ENCODE measurements at regions not wholly inside any gene's neighbourhood (a gene's known extent, or its start where the extent isn't known, plus 50 kb on each side); places are given as distances from the start of the nearest gene placed in this dataset.

DNA sequence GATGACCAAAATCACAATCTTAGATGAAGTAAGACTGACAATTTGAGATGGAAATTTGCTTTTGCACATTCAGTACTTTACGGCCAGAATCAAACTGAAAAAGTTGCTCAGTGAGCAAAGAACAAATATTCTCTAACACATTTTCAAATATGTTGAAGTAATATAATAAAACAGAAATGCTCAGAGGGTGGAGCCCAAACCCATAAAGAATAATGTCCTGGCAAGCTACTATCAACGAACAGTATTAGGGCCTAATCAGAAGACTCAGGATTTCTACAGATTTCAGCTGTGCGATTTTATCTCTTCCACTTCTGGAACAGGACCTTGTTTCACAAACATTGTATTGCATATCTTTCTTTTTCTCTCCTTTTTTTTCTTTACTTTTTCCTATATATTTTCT is 505.0 kb downstream of the TECRL start:
- no peak for DNase-seq (ENCODE audit: low read depth)
- TF ChIP-seq CTCF (IDR thresholded peaks at IDR 0.05; ENCODE audit: control insufficient read depth, extremely low read depth, insufficient read depth): no peak

GRCh38 chr4:63901304-63901703 is 507.9 kb downstream of the TECRL start:
- TF ChIP-seq CTCF (IDR thresholded peaks at IDR 0.05; ENCODE audit: control insufficient read depth, extremely low read depth, insufficient read depth): no peak
- no peak for DNase-seq (ENCODE audit: low read depth)

More for the DNA sequence above, 505.0 kb downstream of the TECRL start:
- H3K4me3 ChIP-seq (ENCODE audit: low read depth, low read length): no peak overlapping the region

GRCh38 chr4:63898961-63899360 is 510.3 kb downstream of the TECRL start:
- H3K4me3 ChIP-seq (ENCODE audit: low read depth, low read length): no peak overlapping the region
- DNase-seq (ENCODE audit: low read depth): no peak
- no peak for TF ChIP-seq CTCF (IDR thresholded peaks at IDR 0.05; ENCODE audit: control insufficient read depth, extremely low read depth, insufficient read depth)

More at GRCh38 chr4:63901304-63901703, 507.9 kb downstream of the TECRL start:
- H3K4me3 ChIP-seq (ENCODE audit: low read depth, low read length): no peak overlapping the region

- TF ChIP-seq CTCF (IDR thresholded peaks at IDR 0.05; ENCODE audit: control insufficient read depth, extremely low read depth, insufficient read depth): no peak
- no peak overlapping the region for H3K4me3 ChIP-seq (ENCODE audit: low read depth, low read length)
- DNase-seq (ENCODE audit: low read depth): no peak
Measured at GRCh38 chr4:63894161-63894560, 515.1 kb downstream of the TECRL start.

DNA sequence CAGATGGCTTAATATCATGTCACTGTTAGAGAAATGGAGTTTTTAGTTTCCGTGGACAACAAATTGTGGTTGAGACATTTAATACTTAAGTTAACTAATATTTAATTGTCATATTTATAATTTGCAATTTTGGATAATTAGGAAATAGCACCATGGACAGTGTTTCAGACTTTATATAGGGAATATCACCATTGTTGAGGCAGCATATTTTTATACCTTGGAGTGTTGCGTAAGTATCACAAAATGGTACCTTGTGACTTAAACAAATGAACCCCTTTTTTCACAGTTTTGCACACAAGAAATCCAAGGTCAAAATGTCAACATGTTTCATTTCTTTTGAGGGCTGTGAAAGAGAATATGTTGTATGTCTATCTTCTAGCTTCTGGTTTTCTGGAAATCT is 539.9 kb downstream of the TECRL start:
- DNase-seq (ENCODE audit: low read depth): no peak
- no peak for TF ChIP-seq CTCF (IDR thresholded peaks at IDR 0.05; ENCODE audit: control insufficient read depth, extremely low read depth, insufficient read depth)
- no peak overlapping the region for H3K4me3 ChIP-seq (ENCODE audit: low read depth, low read length)

DNA sequence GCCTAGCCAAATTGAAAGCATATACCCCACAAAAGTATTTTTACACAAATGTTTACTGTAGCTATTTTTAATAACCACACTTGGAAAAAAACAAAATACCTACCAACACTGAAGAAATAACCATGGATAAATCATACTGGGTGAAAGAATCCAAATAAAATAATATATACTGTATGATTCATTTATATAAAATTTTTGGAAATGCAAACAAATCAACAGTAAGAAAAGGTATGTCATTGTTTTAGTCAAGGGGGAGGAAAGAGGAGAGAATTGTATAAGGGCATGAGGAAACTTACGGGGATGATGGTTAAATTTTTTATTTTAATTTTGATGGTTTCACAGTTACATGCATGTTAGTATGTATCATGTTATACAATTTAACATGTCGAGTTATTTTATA is 557.8 kb downstream of the TECRL start:
- no peak for DNase-seq (ENCODE audit: low read depth)
- no peak overlapping the region for H3K4me3 ChIP-seq (ENCODE audit: low read depth, low read length)
- TF ChIP-seq CTCF (IDR thresholded peaks at IDR 0.05; ENCODE audit: control insufficient read depth, extremely low read depth, insufficient read depth): no peak

DNA sequence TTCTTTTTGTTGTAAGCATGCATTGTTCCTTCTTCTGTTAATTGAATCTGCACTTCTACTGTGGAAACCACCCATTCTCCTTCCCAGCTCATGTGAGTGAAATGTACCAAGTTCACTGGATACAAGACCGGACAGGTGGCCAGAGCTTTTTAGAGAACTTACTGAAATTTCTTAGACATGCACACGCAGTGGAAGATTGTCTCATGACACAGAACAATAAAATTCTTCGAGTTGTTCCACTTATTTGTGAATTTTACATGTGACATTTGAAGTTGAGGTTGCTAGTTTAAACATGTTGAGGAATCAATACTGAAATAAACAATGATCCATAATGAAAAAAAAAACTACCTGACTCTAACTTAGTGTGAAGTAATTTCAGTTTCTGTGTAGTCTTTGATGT is 568.0 kb downstream of the TECRL start:
- no peak for TF ChIP-seq CTCF (IDR thresholded peaks at IDR 0.05; ENCODE audit: control insufficient read depth, extremely low read depth, insufficient read depth)
- H3K4me3 ChIP-seq (ENCODE audit: low read depth, low read length): no peak overlapping the region
- no peak for DNase-seq (ENCODE audit: low read depth)
